Liver (tissue), 7 donors: ENCODE measurements at regions not wholly inside any gene's neighbourhood (a gene's known extent, or its start where the extent isn't known, plus 50 kb on each side); places are given as distances from the start of the nearest gene placed in this dataset.

Experiments used
- DNase-seq: peaks from one replicate; pipeline ENCODE4 v3.0.0-alpha.2; 2017; ENCODE audit warnings: low spot score
- H3K27ac ChIP-seq, 2 donors: one replicate each; pipeline ENCODE4 v1.7.0; 2013; ENCODE audit warnings: inconsistent platforms in 2 of 2, low read length in 2 of 2, control low read depth in 1 of 2, low read depth in 1 of 2, mild to moderate bottlenecking in 1 of 2
- H3K27me3 ChIP-seq, 4 donors: one replicate each; pipeline versions ENCODE4 v1.6.1 to v1.7.0; 2013; ENCODE audit warnings: low read length in 3 of 4, inconsistent platforms in 1 of 4, mild to moderate bottlenecking in 1 of 4, moderate library complexity in 1 of 4; ENCODE audit not compliant: control insufficient read depth in 4 of 4, insufficient read depth in 4 of 4
- H3K36me3 ChIP-seq, 4 donors: one replicate each; pipeline versions ENCODE4 v1.6.1 to v1.7.0; 2013; ENCODE audit warnings: low read length in 3 of 4, mild to moderate bottlenecking in 3 of 4, low read depth in 1 of 4, moderate library complexity in 1 of 4; ENCODE audit not compliant: control insufficient read depth in 4 of 4, insufficient read depth in 3 of 4
- H3K4me1 ChIP-seq, 4 donors: one replicate each; pipeline versions ENCODE4 v1.6.1 to v1.7.0; 2013; ENCODE audit warnings: low read length in 3 of 4, mild to moderate bottlenecking in 3 of 4, moderate library complexity in 1 of 4; ENCODE audit not compliant: control insufficient read depth in 4 of 4, insufficient read depth in 4 of 4
- H3K4me3 ChIP-seq, 3 donors: one replicate each; pipeline versions ENCODE4 v1.6.1 to v1.7.0; 2013; ENCODE audit warnings: low read length in 3 of 3, control low read depth in 1 of 3, low read depth in 1 of 3, mild to moderate bottlenecking in 1 of 3
- H3K9ac ChIP-seq, 2 donors: one replicate each; pipeline ENCODE4 v1.7.0; 2013; ENCODE audit warnings: low read length in 2 of 2, mild to moderate bottlenecking in 2 of 2, moderate library complexity in 2 of 2, control low read depth in 1 of 2, low read depth in 1 of 2
- H3K9me3 ChIP-seq, 4 donors: one replicate each; pipeline versions ENCODE4 v1.6.1 to v1.7.0; 2013; ENCODE audit warnings: low read length in 3 of 4; ENCODE audit not compliant: control insufficient read depth in 4 of 4
- EGR1 ChIP-seq, 2 donors: IDR thresholded peaks; 2 replicates each; pipeline ENCODE4 v1.6.1; 2016 to 2018; ENCODE audit warnings: antibody characterized with exemption in 2 of 2, low read depth in 2 of 2
- FOXA1 ChIP-seq: IDR thresholded peaks from 2 replicates; pipeline ENCODE4 v1.6.1; 2016; ENCODE audit warnings: antibody characterized with exemption
- FOXA2 ChIP-seq: IDR thresholded peaks from 2 replicates; pipeline ENCODE4 v1.6.1; 2016; ENCODE audit warnings: antibody characterized with exemption
- GABPA ChIP-seq, 2 donors: IDR thresholded peaks in 1 of 2; conservative IDR thresholded peaks in 1 of 2; 2 replicates each; pipeline ENCODE4 v1.6.1; 2016; ENCODE audit warnings: antibody characterized with exemption in 2 of 2, mild to moderate bottlenecking in 1 of 2, moderate library complexity in 1 of 2
- HNF4A ChIP-seq, 2 donors: conservative IDR thresholded peaks; 2 replicates each; pipeline ENCODE4 v1.6.1; 2016; ENCODE audit warnings: antibody characterized with exemption in 2 of 2, mild to moderate bottlenecking in 2 of 2
- HNF4G ChIP-seq: IDR thresholded peaks from 2 replicates; pipeline ENCODE4 v1.6.1; 2016; ENCODE audit warnings: antibody characterized with exemption
- JUND ChIP-seq, 2 donors: IDR thresholded peaks; 2 replicates each; pipeline ENCODE4 v1.6.1; 2016; ENCODE audit warnings: antibody characterized with exemption in 2 of 2
- MAX ChIP-seq: IDR thresholded peaks from 2 replicates; pipeline ENCODE4 v1.6.1; 2016; ENCODE audit warnings: antibody characterized with exemption
- NR2F2 ChIP-seq: IDR thresholded peaks from 2 replicates; pipeline ENCODE4 v1.6.1; 2016; ENCODE audit warnings: antibody characterized with exemption
- RAD21 ChIP-seq, 2 donors: IDR thresholded peaks; 2 replicates each; pipeline ENCODE4 v1.6.1; 2016; ENCODE audit warnings: antibody characterized with exemption in 2 of 2, mild to moderate bottlenecking in 2 of 2
- REST ChIP-seq: IDR thresholded peaks from 2 replicates; pipeline ENCODE4 v1.6.1; 2016; ENCODE audit warnings: antibody characterized with exemption, mild to moderate bottlenecking
- RXRA ChIP-seq, 2 donors: IDR thresholded peaks; 2 replicates each; pipeline ENCODE4 v1.6.1; 2017 to 2018; ENCODE audit warnings: antibody characterized with exemption in 2 of 2, mild to moderate bottlenecking in 1 of 2
- YY1 ChIP-seq: IDR thresholded peaks from 2 replicates; pipeline ENCODE4 v1.6.1; 2016; ENCODE audit warnings: antibody characterized with exemption, mild to moderate bottlenecking
- ZBTB33 ChIP-seq: IDR thresholded peaks from 2 replicates; pipeline ENCODE4 v1.6.1; 2016; ENCODE audit warnings: antibody characterized with exemption
- WGBS: extraction: QIAGEN DNeasy Blood & Tissue Kit; methylation state at CpG from one replicate; pipeline ENCODE4 v1.1.7; 2013; 5-methylcytosine and 5-hydroxymethylcytosine counted together
- donor health status: healthy.
- donor health status: healthy.
- donor health status: healthy.
- donor health status: healthy.

GRCh38 chr9:78856781-78857180 lies 559.9 kb downstream of the PSAT1 start:
- Histone ChIP-seq H3K4me1 (no peaks in the 10 kb centered on the region), H3K27ac (no peak overlapping the region), H3K27me3 (no peaks in the 10 kb centered on the region), H3K4me3 (no peak overlapping the region), H3K9ac (no peak overlapping the region), H3K36me3 (no peaks in the 10 kb centered on the region), H3K9me3 (no peaks in the 10 kb centered on the region)
- no peak for DNase-seq
- TF ChIP-seq FOXA1 (no peak), GABPA (IDR thresholded peaks at IDR 0.05 in 1 of 2, conservative IDR thresholded peaks at IDR 0.05 in 1 of 2) (no peak), EGR1 (IDR thresholded peaks at IDR 0.05; ENCODE audit: low read depth in 2 of 2) (no peak), FOXA2 (no peak), YY1 (no peak), JUND (IDR thresholded peaks at IDR 0.05) (no peak), HNF4A (conservative IDR thresholded peaks at IDR 0.05) (no peak), MAX (no peak)
- whole genome bisulfite sequencing = 67% methylated on average over 8 of the region's 8 CpGs

- no peak for DNase-seq
- Histone ChIP-seq H3K4me1 (no peaks in the 10 kb centered on the region), H3K27ac (no peak overlapping the region), H3K36me3 (no peaks in the 10 kb centered on the region), H3K27me3 (no peaks in the 10 kb centered on the region), H3K9ac (no peak overlapping the region), H3K4me3 (no peak overlapping the region), H3K9me3 (no peaks in the 10 kb centered on the region)
- TF ChIP-seq GABPA (IDR thresholded peaks at IDR 0.05 in 1 of 2, conservative IDR thresholded peaks at IDR 0.05 in 1 of 2) = no peak
- no peak for TF ChIP-seq NR2F2
- TF ChIP-seq HNF4G = no peak
- TF ChIP-seq ZBTB33 = no peak
- TF ChIP-seq RXRA (IDR thresholded peaks at IDR 0.05) = no peak
- no peak for TF ChIP-seq RAD21 (IDR thresholded peaks at IDR 0.05)
- TF ChIP-seq REST = no peak
- TF ChIP-seq FOXA2 = no peak
- no peak for TF ChIP-seq EGR1 (IDR thresholded peaks at IDR 0.05; ENCODE audit: low read depth in 2 of 2)
- WGBS = 72% methylated on average over 23 of the region's 23 CpGs
Measured at GRCh38 chr9:78857373-78858225, 560.7 kb downstream of the PSAT1 start.
